Astrocyte (in vitro differentiated cells and primary cell): ENCODE measurements at regions not wholly inside any gene's neighbourhood (a gene's known extent, or its start where the extent isn't known, plus 50 kb on each side); places are given as distances from the start of the nearest gene placed in this dataset.
"Not testable (repeated sequence)": the region's sequence is repeated elsewhere in the genome, so short reads cannot be mapped to it uniquely, and the experiment has no call there.

ENCODE experiments used
- CTCF ChIP-seq: IDR thresholded peaks from 2 replicates; pipeline ENCODE4 v1.5.1; 2011; ENCODE audit warnings: low read depth, mild to moderate bottlenecking, inconsistent platforms, low read length, moderate library complexity; ENCODE audit not compliant: insufficient read depth
- EZH2 ChIP-seq: IDR thresholded peaks from 2 replicates; pipeline ENCODE4 v1.6.1; 2012; ENCODE audit warnings: mild to moderate bottlenecking, low read length, inconsistent platforms; ENCODE audit not compliant: insufficient read depth

- TF ChIP-seq CTCF, EZH2: not testable (repeated sequence)
Measured at GRCh38 chr9:27839767-27840166, 266.5 kb upstream of the C9orf72 start.
